ENCODE measurements at regions not wholly inside any gene's neighbourhood (a gene's known extent, or its start where the extent isn't known, plus 50 kb on each side); places are given as distances from the start of the nearest gene placed in this dataset.

DNA sequence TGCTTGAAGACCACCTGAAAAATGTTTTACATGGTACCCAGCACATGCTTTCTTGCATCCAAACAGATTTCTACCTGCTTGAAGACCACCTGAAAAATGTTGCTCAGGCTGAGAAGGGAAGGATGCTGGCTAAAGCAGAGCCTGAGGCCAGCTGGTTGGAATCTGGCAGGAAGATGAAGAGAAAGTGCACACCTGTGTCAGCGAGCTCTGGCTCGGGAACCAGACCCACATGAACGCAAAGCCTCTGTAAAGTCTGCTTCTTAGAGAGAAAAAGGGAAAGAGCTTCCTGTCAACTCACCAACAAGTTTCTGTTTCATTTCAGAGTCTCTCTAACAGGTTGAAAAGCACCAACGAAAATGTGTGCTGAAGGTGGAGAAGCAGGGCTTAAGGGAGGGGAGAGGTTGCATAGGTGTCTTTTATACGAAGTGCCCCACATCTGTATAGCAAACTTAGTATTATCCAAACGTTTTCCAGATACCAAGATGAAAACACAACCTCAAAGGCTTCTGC, 226.0 kb downstream of the TOX3 start:
- peaks cover 11% of the 10 kb centered on the region for H3K4me1 Mint-ChIP-seq (ENCODE audit: unreplicated experiment)
- TF ChIP-seq, protein P1, sequence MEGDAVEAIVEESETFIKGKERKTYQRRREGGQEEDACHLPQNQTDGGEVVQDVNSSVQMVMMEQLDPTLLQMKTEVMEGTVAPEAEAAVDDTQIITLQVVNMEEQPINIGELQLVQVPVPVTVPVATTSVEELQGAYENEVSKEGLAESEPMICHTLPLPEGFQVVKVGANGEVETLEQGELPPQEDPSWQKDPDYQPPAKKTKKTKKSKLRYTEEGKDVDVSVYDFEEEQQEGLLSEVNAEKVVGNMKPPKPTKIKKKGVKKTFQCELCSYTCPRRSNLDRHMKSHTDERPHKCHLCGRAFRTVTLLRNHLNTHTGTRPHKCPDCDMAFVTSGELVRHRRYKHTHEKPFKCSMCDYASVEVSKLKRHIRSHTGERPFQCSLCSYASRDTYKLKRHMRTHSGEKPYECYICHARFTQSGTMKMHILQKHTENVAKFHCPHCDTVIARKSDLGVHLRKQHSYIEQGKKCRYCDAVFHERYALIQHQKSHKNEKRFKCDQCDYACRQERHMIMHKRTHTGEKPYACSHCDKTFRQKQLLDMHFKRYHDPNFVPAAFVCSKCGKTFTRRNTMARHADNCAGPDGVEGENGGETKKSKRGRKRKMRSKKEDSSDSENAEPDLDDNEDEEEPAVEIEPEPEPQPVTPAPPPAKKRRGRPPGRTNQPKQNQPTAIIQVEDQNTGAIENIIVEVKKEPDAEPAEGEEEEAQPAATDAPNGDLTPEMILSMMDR (conservative IDR thresholded peaks at IDR 0.05), result no peak
- DNase-seq (ENCODE audit: extremely low spot score, unreplicated experiment), result no peak
- no peak overlapping the region for H3K4me3 Mint-ChIP-seq
- H3K27me3 Mint-ChIP-seq, result peaks cover 32% of the 10 kb centered on the region
- H3K27ac Mint-ChIP-seq, result no peak overlapping the region
- peaks cover 5% of the 10 kb centered on the region for H3K9me3 Mint-ChIP-seq
- H3K36me3 Mint-ChIP-seq, result no peaks in the 10 kb centered on the region

DNA sequence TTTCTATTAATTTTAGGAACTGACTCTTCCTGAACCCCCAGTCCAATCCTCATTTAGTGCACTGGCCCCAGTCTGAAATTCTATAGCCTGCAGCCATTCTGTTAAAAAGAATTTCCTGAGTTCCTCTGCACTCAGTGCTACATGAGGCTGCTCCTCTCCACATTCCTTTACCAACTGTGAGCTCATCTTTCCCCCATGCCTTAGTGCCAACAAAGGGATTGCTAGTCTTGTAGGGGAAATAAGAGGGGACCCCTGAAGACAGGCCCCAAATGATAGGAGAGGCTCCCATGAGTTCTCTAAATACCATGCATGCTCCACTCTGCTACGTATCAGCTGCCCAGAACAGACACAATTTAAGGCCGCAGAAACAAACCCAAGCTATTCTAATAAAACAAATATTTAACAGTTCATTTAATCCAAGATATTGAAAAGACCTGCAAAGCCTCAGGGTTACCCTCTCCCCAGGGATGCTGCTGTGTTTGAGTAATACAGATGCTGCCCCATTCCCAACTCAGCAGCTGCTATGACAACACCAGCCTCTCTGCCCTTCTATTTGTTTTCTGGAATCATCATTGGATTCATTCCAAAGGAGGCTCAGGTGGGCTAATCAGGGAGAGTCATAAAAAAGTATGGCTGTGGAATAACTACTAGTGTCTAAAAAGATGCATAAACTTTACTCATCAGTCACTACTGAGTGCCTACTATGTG, 228.5 kb downstream of the TOX3 start:
- peaks cover 46% of the 10 kb centered on the region for H3K27me3 Mint-ChIP-seq
- peaks cover 11% of the 10 kb centered on the region for H3K4me1 Mint-ChIP-seq (ENCODE audit: unreplicated experiment)
- no peaks in the 10 kb centered on the region for H3K36me3 Mint-ChIP-seq
- DNase-seq (ENCODE audit: extremely low spot score, unreplicated experiment), result no peak
- TF ChIP-seq, protein P1 (conservative IDR thresholded peaks at IDR 0.05), result no peak
- no peak overlapping the region for H3K27ac Mint-ChIP-seq
- H3K4me3 Mint-ChIP-seq, result no peak overlapping the region
- peaks cover 5% of the 10 kb centered on the region for H3K9me3 Mint-ChIP-seq

DNA sequence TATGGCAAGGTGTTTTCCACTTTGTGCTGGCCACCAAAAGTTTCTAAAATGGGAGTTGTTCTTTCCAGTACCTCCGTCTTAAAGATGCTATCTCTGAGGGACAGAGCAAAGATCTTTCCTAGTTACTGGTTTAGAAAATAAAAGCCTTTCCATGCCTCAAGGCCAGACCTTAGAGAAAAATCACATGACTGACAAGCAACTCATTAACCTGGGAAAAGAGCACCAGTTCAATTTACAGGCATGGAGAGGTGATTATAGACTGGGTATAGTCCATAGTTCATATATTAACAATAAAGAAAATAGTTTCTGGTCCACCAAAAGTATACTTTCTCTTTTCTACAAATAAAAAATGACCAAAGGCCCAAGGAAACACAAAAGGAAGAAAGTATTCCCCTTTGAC, 230.7 kb downstream of the TOX3 start:
- Mint-ChIP-seq H3K27me3 (peaks cover 33% of the 10 kb centered on the region), H3K27ac (no peak overlapping the region), H3K36me3 (no peaks in the 10 kb centered on the region), H3K4me1 (ENCODE audit: unreplicated experiment) (peaks cover 11% of the 10 kb centered on the region), H3K9me3 (no peaks in the 10 kb centered on the region), H3K4me3 (no peak overlapping the region)
- no peak for DNase-seq (ENCODE audit: extremely low spot score, unreplicated experiment)
- TF ChIP-seq, protein P1 (conservative IDR thresholded peaks at IDR 0.05), result no peak

DNA sequence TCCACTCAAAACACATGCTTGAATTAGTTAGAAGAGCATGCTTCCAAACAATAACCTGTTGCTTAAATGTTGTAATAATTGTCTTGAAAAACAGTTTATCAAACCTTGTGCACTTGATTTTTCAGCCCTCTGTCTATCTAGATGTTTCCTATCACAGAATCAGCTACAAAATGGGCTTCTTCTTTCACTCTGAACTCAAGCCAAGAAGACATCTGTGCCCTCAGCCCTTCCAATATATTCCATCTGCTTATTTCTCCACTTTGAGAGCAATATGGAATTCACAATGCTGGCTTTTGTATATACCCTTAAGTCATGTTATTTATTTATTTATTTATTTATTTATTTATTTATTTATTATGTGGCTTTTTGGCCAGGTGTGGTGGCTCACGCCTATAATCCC, 234.2 kb downstream of the TOX3 start:
- H3K9me3 Mint-ChIP-seq, result no peaks in the 10 kb centered on the region
- TF ChIP-seq, protein P1 (conservative IDR thresholded peaks at IDR 0.05), result no peak
- DNase-seq (ENCODE audit: extremely low spot score, unreplicated experiment), result no peak
- no peak overlapping the region for H3K27ac Mint-ChIP-seq
- peaks cover 43% of the 10 kb centered on the region for H3K27me3 Mint-ChIP-seq
- peaks cover 10% of the 10 kb centered on the region for H3K4me1 Mint-ChIP-seq (ENCODE audit: unreplicated experiment)
- no peak overlapping the region for H3K4me3 Mint-ChIP-seq
- H3K36me3 Mint-ChIP-seq, result no peaks in the 10 kb centered on the region

DNA sequence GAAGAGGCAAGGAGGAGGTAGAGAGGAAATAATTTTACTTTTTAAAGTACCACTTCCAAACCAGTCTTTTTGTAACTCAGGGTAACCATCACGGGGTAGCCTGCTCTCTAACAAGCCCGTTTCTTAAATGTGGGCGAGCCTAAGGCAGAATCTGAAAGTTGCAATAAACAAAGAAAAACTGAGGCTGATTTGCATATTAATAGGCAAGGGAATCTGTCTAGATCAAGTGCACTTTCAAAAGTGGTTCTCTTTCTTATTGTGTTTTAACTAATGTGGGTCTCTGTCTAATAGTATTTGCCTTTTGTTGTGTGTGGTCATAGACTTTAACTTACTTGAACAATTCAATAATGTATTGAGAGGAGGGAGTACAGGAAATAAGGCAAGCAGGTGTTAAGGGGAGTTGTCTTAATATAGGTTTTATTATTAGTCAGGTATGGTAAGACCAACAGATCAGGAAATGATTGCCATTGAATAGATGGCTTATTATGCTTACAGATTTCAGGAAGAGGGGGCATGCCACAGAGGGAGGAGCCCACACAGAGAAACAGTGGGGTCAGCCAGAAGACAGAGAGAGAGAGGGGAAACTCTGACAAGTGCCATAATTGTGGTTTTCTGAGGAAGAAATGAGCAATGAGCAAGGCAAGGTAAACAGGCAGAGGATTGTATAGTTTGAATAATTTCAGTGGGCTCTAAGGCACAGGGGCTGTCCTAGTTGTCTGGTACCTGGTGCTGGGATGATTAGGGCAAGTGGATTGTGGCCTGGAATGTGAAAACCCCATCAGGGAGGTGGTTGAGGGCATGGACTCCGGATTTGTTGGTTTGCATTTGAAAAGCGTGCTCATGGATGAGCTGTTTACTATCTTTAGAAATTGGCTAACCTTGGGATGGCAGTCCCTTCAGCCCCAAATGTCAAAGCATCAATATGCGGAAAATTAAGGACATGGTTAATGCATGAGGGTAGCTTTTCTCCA, 237.2 kb downstream of the TOX3 start:
- no peaks in the 10 kb centered on the region for H3K9me3 Mint-ChIP-seq
- TF ChIP-seq, protein P1 (conservative IDR thresholded peaks at IDR 0.05), result no peak
- H3K27ac Mint-ChIP-seq, result no peak overlapping the region
- H3K36me3 Mint-ChIP-seq, result no peaks in the 10 kb centered on the region
- H3K4me1 Mint-ChIP-seq (ENCODE audit: unreplicated experiment), result peaks cover 9% of the 10 kb centered on the region
- peaks cover 28% of the 10 kb centered on the region for H3K27me3 Mint-ChIP-seq
- H3K4me3 Mint-ChIP-seq, result no peak overlapping the region
- no peak for DNase-seq (ENCODE audit: extremely low spot score, unreplicated experiment)
